ENCODE measurements at regions not wholly inside any gene's neighbourhood (a gene's known extent, or its start where the extent isn't known, plus 50 kb on each side); places are given as distances from the start of the nearest gene placed in this dataset.

DNA sequence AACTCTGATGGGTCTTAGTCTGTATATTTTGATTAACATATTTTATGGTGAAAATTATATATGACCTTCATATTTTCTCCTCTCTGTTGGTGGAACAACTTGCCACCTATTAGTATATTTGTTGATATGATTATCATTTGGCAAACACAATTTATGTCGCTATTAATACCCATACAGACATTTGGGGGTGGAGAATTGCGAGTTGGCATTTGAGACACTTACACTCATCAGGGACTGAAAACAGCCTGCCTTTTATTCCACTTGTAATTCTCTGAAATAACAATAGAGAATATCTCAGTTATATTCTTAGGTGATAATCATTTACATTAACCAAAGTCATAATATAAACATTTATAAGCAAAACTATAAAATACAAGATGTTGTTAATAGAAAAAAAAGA is 100.5 kb upstream of the RGS18 start:
- in situ Hi-C loops (cut with HindIII; ENCODE audit: low pct_unique_long_range_greater_than_20kb, low sequenced_read_pairs) = no loop called here
- DNase-seq (ENCODE audit: low read depth in 1 of 2, low spot score in 1 of 2) = no peak
- TF ChIP-seq JUND (IDR thresholded peaks at IDR 0.05; ENCODE audit: low read depth) = no peak

DNA sequence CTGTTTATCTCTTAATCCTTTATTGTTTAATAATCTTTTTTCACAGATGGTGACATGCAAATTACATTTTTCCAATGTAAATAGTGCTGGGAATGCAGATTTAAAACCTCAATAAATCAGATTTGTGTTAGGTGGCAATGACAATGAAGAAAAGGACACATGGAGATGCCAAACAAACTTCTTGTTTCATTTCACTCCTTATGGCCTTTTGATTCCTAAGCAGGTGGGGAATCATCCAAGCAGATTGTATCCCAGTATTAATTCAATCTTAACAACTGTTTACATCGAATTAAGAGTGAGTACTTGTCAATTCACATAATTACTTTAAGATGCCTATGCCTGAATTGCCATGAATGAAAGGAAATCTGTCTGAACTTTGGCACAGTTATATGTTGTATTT is 98.9 kb upstream of the RGS18 start:
- no peak for TF ChIP-seq JUND (IDR thresholded peaks at IDR 0.05; ENCODE audit: low read depth)
- DNase-seq (ENCODE audit: low read depth in 1 of 2, low spot score in 1 of 2) = no peak
- in situ Hi-C loops (cut with HindIII; ENCODE audit: low pct_unique_long_range_greater_than_20kb, low sequenced_read_pairs) = no loop called here

DNA sequence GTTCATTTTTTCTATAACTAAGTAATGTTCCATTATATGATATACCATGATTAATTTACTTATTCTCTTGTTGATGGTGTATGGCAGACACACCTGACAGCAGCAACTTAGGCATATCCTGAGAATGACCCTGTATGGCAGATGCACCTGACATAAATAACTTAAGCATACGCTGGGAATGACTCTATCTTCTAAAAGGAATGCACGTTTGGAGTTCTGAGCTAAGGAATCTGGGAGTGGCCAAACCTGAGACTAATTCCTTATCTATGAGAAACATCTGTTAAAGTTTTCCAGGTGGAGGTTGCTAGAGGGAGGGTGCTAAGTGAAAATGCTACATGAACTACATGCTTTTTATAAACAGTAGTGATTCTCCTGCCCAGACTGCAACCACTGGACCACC is 96.7 kb upstream of the RGS18 start:
- DNase-seq (ENCODE audit: low read depth in 1 of 2, low spot score in 1 of 2) = peak in 1 of 2 experiments; percentile 35
- in situ Hi-C loops (cut with HindIII; ENCODE audit: low pct_unique_long_range_greater_than_20kb, low sequenced_read_pairs) = no loop called here
- no peak for TF ChIP-seq JUND (IDR thresholded peaks at IDR 0.05; ENCODE audit: low read depth)

DNA sequence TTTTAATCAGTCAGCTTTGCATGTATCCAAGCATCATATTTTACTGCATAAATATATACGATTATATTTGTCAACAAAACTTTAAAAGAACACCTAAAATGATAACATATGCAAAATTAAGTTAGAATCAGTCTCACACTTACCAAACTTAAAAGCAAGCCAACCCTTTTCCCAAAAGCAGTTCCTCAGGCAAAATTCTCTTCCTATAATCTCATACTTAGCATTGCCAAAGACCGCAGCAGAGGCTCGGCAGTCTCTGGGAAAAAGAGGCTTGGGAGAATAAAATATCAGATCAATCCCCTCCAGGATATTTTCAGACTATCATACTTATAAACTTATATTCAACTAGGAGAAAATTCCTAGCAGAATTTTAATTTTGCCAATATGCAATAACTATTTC is 93.2 kb upstream of the RGS18 start:
- no peak for DNase-seq (ENCODE audit: low read depth in 1 of 2, low spot score in 1 of 2)
- TF ChIP-seq JUND (IDR thresholded peaks at IDR 0.05; ENCODE audit: low read depth) = no peak
- in situ Hi-C loops (cut with HindIII; ENCODE audit: low pct_unique_long_range_greater_than_20kb, low sequenced_read_pairs) = no loop called here

GRCh38 chr1:192066202-192066601 is 92.1 kb upstream of the RGS18 start:
- in situ Hi-C loops (cut with HindIII; ENCODE audit: low pct_unique_long_range_greater_than_20kb, low sequenced_read_pairs) = no loop called here
- DNase-seq (ENCODE audit: low read depth in 1 of 2, low spot score in 1 of 2) = no peak

GRCh38 chr1:192067360-192067759 is 90.9 kb upstream of the RGS18 start:
- DNase-seq (ENCODE audit: low read depth in 1 of 2, low spot score in 1 of 2) = no peak
- no peak for TF ChIP-seq JUND (IDR thresholded peaks at IDR 0.05; ENCODE audit: low read depth)
- in situ Hi-C loops (cut with HindIII; ENCODE audit: low pct_unique_long_range_greater_than_20kb, low sequenced_read_pairs) = no loop called here

More at GRCh38 chr1:192066202-192066601, 92.1 kb upstream of the RGS18 start:
- no peak for TF ChIP-seq JUND (IDR thresholded peaks at IDR 0.05; ENCODE audit: low read depth)

DNA sequence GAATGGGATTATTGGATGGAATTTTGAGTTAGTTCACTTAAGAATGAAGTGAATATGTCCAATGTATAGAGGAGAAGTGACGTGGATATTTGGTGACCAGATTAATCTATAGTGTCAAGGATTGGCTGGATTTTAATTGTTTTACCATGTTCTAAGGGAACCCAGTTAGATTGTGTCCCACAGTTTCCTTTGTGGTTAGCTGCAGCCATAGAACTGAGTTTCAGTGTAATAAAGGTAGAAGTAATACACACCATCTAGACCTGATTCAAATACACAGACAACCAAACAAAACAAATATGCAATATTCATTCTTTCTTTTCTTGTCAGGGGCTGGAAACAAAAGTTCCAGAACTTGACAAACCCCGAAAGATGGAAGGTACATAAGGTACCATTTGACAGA is 88.0 kb upstream of the RGS18 start:
- DNase-seq (ENCODE audit: low read depth in 1 of 2, low spot score in 1 of 2) = no peak
- in situ Hi-C loops (cut with HindIII; ENCODE audit: low pct_unique_long_range_greater_than_20kb, low sequenced_read_pairs) = no loop called here
- no peak for TF ChIP-seq JUND (IDR thresholded peaks at IDR 0.05; ENCODE audit: low read depth)

- in situ Hi-C loops (cut with HindIII; ENCODE audit: low pct_unique_long_range_greater_than_20kb, low sequenced_read_pairs) = no loop called here
- no peak for DNase-seq (ENCODE audit: low read depth in 1 of 2, low spot score in 1 of 2)
- TF ChIP-seq JUND (IDR thresholded peaks at IDR 0.05; ENCODE audit: low read depth) = no peak
These were observed 77.6 kb upstream of the RGS18 start for GRCh38 chr1:192080684-192081083.

GRCh38 chr1:192081359-192081758 is 76.9 kb upstream of the RGS18 start:
- in situ Hi-C loops (cut with HindIII; ENCODE audit: low pct_unique_long_range_greater_than_20kb, low sequenced_read_pairs) = no loop called here
- DNase-seq (ENCODE audit: low read depth in 1 of 2, low spot score in 1 of 2) = no peak
- no peak for TF ChIP-seq JUND (IDR thresholded peaks at IDR 0.05; ENCODE audit: low read depth)

DNA sequence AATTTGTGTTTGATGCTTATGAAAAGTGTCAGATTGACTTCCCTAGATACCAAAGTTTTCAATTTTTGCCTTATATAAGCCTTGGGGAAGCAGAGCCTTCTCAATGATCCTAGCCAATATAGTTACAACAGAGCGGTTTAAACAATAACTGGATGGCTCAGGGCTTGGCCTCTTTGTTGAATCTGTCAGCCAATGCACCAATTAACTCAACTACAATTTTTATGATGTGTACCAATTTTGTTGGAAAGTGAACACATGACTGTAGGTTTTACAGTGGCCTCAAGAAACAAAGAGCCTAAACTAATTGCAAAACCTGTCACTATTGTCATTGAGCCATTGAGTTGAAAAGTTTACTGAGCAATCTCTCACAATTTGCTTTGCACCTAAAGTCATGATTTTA is 71.6 kb upstream of the RGS18 start:
- no peak for DNase-seq (ENCODE audit: low read depth in 1 of 2, low spot score in 1 of 2)
- in situ Hi-C loops (cut with HindIII; ENCODE audit: low pct_unique_long_range_greater_than_20kb, low sequenced_read_pairs) = no loop called here
- TF ChIP-seq JUND (IDR thresholded peaks at IDR 0.05; ENCODE audit: low read depth) = no peak

GRCh38 chr1:192087334-192087733 is 70.9 kb upstream of the RGS18 start:
- no peak for DNase-seq (ENCODE audit: low read depth in 1 of 2, low spot score in 1 of 2)
- no peak for TF ChIP-seq JUND (IDR thresholded peaks at IDR 0.05; ENCODE audit: low read depth)
- in situ Hi-C loops (cut with HindIII; ENCODE audit: low pct_unique_long_range_greater_than_20kb, low sequenced_read_pairs) = no loop called here

DNA sequence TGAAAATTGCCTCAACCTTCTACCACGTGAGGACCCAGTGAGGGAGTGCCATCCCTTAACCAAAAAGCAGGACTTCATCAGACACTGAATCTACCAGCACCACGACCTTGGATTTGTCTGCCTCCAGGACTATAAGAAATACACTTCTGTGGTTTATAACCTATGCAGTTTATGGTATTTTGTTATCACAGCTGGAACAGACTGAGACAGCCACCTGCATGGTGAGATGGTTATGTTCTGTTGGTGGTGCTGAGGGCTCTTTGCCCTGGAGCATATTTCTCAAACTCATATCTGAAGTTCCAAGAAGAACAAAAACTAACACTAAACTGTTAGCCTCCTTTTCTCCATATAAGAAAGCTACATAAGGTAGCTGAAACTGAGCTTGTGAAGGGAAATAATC is 69.8 kb upstream of the RGS18 start:
- in situ Hi-C loops (cut with HindIII; ENCODE audit: low pct_unique_long_range_greater_than_20kb, low sequenced_read_pairs) = no loop called here
- TF ChIP-seq JUND (IDR thresholded peaks at IDR 0.05; ENCODE audit: low read depth) = no peak
- DNase-seq (ENCODE audit: low read depth in 1 of 2, low spot score in 1 of 2) = no peak

- no peak for DNase-seq (ENCODE audit: low read depth in 1 of 2, low spot score in 1 of 2)
- in situ Hi-C loops (cut with HindIII; ENCODE audit: low pct_unique_long_range_greater_than_20kb, low sequenced_read_pairs) = no loop called here
- TF ChIP-seq JUND (IDR thresholded peaks at IDR 0.05; ENCODE audit: low read depth) = no peak
These were observed 60.3 kb upstream of the RGS18 start for GRCh38 chr1:192098001-192098400.

- no peak for TF ChIP-seq JUND (IDR thresholded peaks at IDR 0.05; ENCODE audit: low read depth)
- in situ Hi-C loops (cut with HindIII; ENCODE audit: low pct_unique_long_range_greater_than_20kb, low sequenced_read_pairs) = no loop called here
- no peak for DNase-seq (ENCODE audit: low read depth in 1 of 2, low spot score in 1 of 2)
These were observed 58.9 kb upstream of the RGS18 start for GRCh38 chr1:192099328-192099727.
